RWPE2 (cell line): ENCODE measurements at regions not wholly inside any gene's neighbourhood (a gene's known extent, or its start where the extent isn't known, plus 50 kb on each side); places are given as distances from the start of the nearest gene placed in this dataset.

Experiments used
- ATAC-seq: fragments of 200-7000 bp; cut with Tn5 transposase; 3 replicates; pipeline ENCODE4 v1.9.1; 2021; ENCODE audit warnings: low read depth
- DNase-seq: peaks from one replicate; pipeline ENCODE4 v3.0.0-alpha.2; 2020; ENCODE audit warnings: low spot score
- H3K27ac ChIP-seq: fragments of 450-650 bp; 2 replicates; pipeline ENCODE4 v1.5.1; 2017; ENCODE audit warnings: mild to moderate bottlenecking; ENCODE audit not compliant: poor library complexity, severe bottlenecking
- H3K27me3 ChIP-seq: fragments of 250-450 bp; sonication (Bioruptor Pico); 2 replicates; pipeline ENCODE4 v1.5.1; 2021; ENCODE audit warnings: mild to moderate bottlenecking, moderate library complexity; ENCODE audit not compliant: insufficient read depth, poor library complexity, severe bottlenecking
- H3K36me3 ChIP-seq: fragments of 250-450 bp; sonication (Bioruptor Pico); 2 replicates; pipeline ENCODE4 v1.5.1; 2020; ENCODE audit warnings: low read depth, mild to moderate bottlenecking, moderate library complexity
- H3K4me1 ChIP-seq: fragments of 250-450 bp; sonication (Bioruptor Pico); 2 replicates; pipeline ENCODE4 v1.5.1; 2021; ENCODE audit warnings: mild to moderate bottlenecking, moderate library complexity; ENCODE audit not compliant: insufficient read depth, poor library complexity, severe bottlenecking
- H3K4me3 ChIP-seq: fragments of 250-450 bp; sonication (Bioruptor Pico); 2 replicates; pipeline ENCODE4 v1.5.1; 2021; ENCODE audit warnings: mild to moderate bottlenecking, moderate library complexity; ENCODE audit not compliant: severe bottlenecking
- H3K9me3 ChIP-seq: fragments of 250-450 bp; sonication (Bioruptor Pico); 2 replicates; pipeline ENCODE4 v1.5.1; 2021; ENCODE audit warnings: mild to moderate bottlenecking, moderate library complexity; ENCODE audit not compliant: severe bottlenecking
- TF ChIP-seq, protein P1 (sequence below): fragments of 450-650 bp; IDR thresholded peaks from one replicate; pipeline ENCODE4 v1.5.1; 2017; ENCODE audit warnings: mild to moderate bottlenecking, moderate library complexity; ENCODE audit not compliant: poor library complexity, severe bottlenecking

DNA sequence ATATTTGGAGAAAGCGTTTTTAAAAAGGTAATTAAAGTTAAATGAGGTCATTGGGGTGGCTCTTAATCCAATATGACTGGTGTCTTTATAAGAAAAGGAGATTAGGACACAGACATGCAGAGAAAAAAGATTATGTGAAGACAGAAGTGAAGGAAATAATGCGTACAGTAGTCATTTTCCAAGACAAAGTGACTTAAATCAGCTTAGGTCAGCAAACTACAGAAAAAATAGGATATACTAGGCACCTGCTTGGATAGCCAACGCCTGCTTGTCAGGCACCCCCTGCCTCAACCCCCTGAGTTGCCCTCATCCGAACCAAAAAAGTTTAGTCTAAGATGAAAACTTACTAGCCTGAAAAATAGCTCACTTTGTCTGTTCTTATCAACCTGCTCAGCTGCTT lies 58.2 kb upstream of the SPAG17 start:
- TF ChIP-seq, protein P1, sequence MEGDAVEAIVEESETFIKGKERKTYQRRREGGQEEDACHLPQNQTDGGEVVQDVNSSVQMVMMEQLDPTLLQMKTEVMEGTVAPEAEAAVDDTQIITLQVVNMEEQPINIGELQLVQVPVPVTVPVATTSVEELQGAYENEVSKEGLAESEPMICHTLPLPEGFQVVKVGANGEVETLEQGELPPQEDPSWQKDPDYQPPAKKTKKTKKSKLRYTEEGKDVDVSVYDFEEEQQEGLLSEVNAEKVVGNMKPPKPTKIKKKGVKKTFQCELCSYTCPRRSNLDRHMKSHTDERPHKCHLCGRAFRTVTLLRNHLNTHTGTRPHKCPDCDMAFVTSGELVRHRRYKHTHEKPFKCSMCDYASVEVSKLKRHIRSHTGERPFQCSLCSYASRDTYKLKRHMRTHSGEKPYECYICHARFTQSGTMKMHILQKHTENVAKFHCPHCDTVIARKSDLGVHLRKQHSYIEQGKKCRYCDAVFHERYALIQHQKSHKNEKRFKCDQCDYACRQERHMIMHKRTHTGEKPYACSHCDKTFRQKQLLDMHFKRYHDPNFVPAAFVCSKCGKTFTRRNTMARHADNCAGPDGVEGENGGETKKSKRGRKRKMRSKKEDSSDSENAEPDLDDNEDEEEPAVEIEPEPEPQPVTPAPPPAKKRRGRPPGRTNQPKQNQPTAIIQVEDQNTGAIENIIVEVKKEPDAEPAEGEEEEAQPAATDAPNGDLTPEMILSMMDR, result no peak
- no peak for ATAC-seq

More for the DNA sequence above, 58.2 kb upstream of the SPAG17 start:
- Histone ChIP-seq H3K36me3 (no peaks in the 10 kb centered on the region), H3K4me3 (no peak overlapping the region), H3K4me1 (no peaks in the 10 kb centered on the region), H3K27ac (no peak overlapping the region), H3K27me3 (no peaks in the 10 kb centered on the region), H3K9me3 (no peaks in the 10 kb centered on the region)
- no peak for DNase-seq
